IMR-90 (cell line): ENCODE measurements at regions not wholly inside any gene's neighbourhood (a gene's known extent, or its start where the extent isn't known, plus 50 kb on each side); places are given as distances from the start of the nearest gene placed in this dataset.

ENCODE experiments used
- ATAC-seq: fragments of 200-7000 bp; cut with Tn5 transposase; 2 replicates; pipeline ENCODE4 v1.9.1; 2020; ENCODE audit warnings: low read depth, mild to moderate bottlenecking, moderate library complexity
- BruUV-seq: library from RNA; stranded (reverse); fragments of 400-500 nt; replicated peaks from 2 replicates; lab custom pipeline; 2021; lab: Mats Ljungman, UMichigan
- CTCF ChIA-PET: fragments of 300-600 bp; formaldehyde crosslinking; extraction: SDS; loops from one replicate; lab custom pipeline; 2021; ENCODE audit warnings: antibody characterized with exemption; lab: Yijun Ruan, JAX
- POLR2A ChIA-PET: fragments of 300-600 bp; sonication (Branson Sonifier 250); formaldehyde crosslinking; loops from one replicate; lab custom pipeline; 2022; ENCODE audit warnings: antibody characterized with exemption; ENCODE audit not compliant: unreplicated experiment; lab: Charles Lee
- DNase-seq: peaks from one replicate; pipeline ENCODE4 v3.0.0; 2013
- H2AFZ ChIP-seq: replicated peaks from 2 replicates; pipeline ENCODE3; 2013; ENCODE audit warnings: low read length, mild to moderate bottlenecking; ENCODE audit not compliant: poor library complexity
- H2AK5ac ChIP-seq: 2 replicates; pipeline ENCODE4 v1.6.1; 2013; ENCODE audit warnings: low read depth, low read length, inconsistent platforms
- H2AK9ac ChIP-seq: replicated peaks from 2 replicates; pipeline ENCODE3; 2013; ENCODE audit warnings: mild to moderate bottlenecking, low read depth, low read length, moderate library complexity; ENCODE audit not compliant: poor library complexity
- H2BK120ac ChIP-seq: 2 replicates; pipeline ENCODE4 v1.6.1; 2013; ENCODE audit warnings: low read depth, low read length, inconsistent platforms
- H2BK15ac ChIP-seq: 3 replicates; pipeline ENCODE4 v1.6.1; 2013; ENCODE audit warnings: low read depth, low read length, inconsistent platforms
- H2BK20ac ChIP-seq: 2 replicates; pipeline ENCODE4 v1.6.1; 2013; ENCODE audit warnings: low read depth, mild to moderate bottlenecking, inconsistent platforms, low read length, moderate library complexity
- H2BK5ac ChIP-seq: 2 replicates; pipeline ENCODE4 v1.6.1; 2013; ENCODE audit warnings: mild to moderate bottlenecking, low read depth, low read length, inconsistent platforms; ENCODE audit not compliant: poor library complexity, severe bottlenecking
- H3K14ac ChIP-seq: replicated peaks from 2 replicates; pipeline ENCODE4 v1.6.1; 2013; ENCODE audit warnings: low read depth, low read length, inconsistent platforms
- H3K18ac ChIP-seq: 2 replicates; pipeline ENCODE4 v1.6.1; 2013; ENCODE audit warnings: low read depth, low read length, control low read depth
- H3K23ac ChIP-seq: 2 replicates; pipeline ENCODE4 v1.6.1; 2013; ENCODE audit warnings: low read depth, low read length, inconsistent platforms
- H3K27ac ChIP-seq: 2 replicates; pipeline ENCODE4 v1.5.1; 2013; ENCODE audit warnings: mild to moderate bottlenecking, control low read depth, low read length; ENCODE audit not compliant: insufficient read depth
- H3K27me3 ChIP-seq: 2 replicates; pipeline ENCODE4 v1.6.1; 2013; ENCODE audit warnings: low read length; ENCODE audit not compliant: control insufficient read depth, insufficient read depth
- H3K36me3 ChIP-seq: 2 replicates; pipeline ENCODE4 v1.6.1; 2013; ENCODE audit warnings: low read length, mixed read lengths; ENCODE audit not compliant: control insufficient read depth, insufficient read depth
- H3K4ac ChIP-seq: 2 replicates; pipeline ENCODE4 v1.6.1; 2013; ENCODE audit warnings: low read depth, low read length, inconsistent platforms
- H3K4me1 ChIP-seq: 2 replicates; pipeline ENCODE4 v1.6.1; 2013; ENCODE audit warnings: low read length, mixed read lengths; ENCODE audit not compliant: control insufficient read depth, insufficient read depth
- H3K4me2 ChIP-seq: 2 replicates; pipeline ENCODE4 v1.6.1; 2013; ENCODE audit warnings: low read depth, mild to moderate bottlenecking, control low read depth, low read length, moderate library complexity
- H3K4me3 ChIP-seq: 2 replicates; pipeline ENCODE4 v1.5.1; 2013; ENCODE audit warnings: low read depth, mild to moderate bottlenecking, control low read depth, low read length, moderate library complexity; ENCODE audit not compliant: insufficient read depth
- H3K56ac ChIP-seq: 2 replicates; pipeline ENCODE4 v1.6.1; 2013; ENCODE audit warnings: low read length, inconsistent platforms; ENCODE audit not compliant: insufficient read depth; ENCODE audit errors: extremely low read depth
- H3K79me1 ChIP-seq, 2 experiments: 2 replicates each; pipeline ENCODE4 v1.6.1; 2013; ENCODE audit warnings: low read length in 2 of 2, inconsistent platforms in 1 of 2, low read depth in 1 of 2
- H3K9ac ChIP-seq: 2 replicates; pipeline ENCODE4 v1.6.1; 2013; ENCODE audit warnings: low read depth, low read length, control low read depth
- H3K9me1 ChIP-seq: 2 replicates; pipeline ENCODE4 v1.6.1; 2013; ENCODE audit warnings: low read length, inconsistent platforms; ENCODE audit not compliant: insufficient read depth
- H3K9me3 ChIP-seq: 2 replicates; pipeline ENCODE4 v1.6.1; 2013; ENCODE audit warnings: low read length; ENCODE audit not compliant: control insufficient read depth, insufficient read depth
- H4K20me1 ChIP-seq: 2 replicates; pipeline ENCODE4 v1.6.1; 2013; ENCODE audit warnings: low read length, inconsistent platforms; ENCODE audit not compliant: insufficient read depth
- H4K5ac ChIP-seq: 2 replicates; pipeline ENCODE4 v1.6.1; 2013; ENCODE audit warnings: mild to moderate bottlenecking, low read depth, low read length, control low read depth
- H4K8ac ChIP-seq, 2 experiments: 2 replicates each; pipeline ENCODE4 v1.6.1; 2013; ENCODE audit warnings: low read depth in 2 of 2, low read length in 2 of 2, control low read depth in 1 of 2, inconsistent platforms in 1 of 2
- H4K91ac ChIP-seq: 2 replicates; pipeline ENCODE4 v1.6.1; 2013; ENCODE audit warnings: low read depth, low read length, inconsistent platforms; ENCODE audit not compliant: insufficient read depth
- FOS ChIP-seq: fragments of 150-350 bp; IDR thresholded peaks from 2 replicates; pipeline ENCODE4 v1.6.1; 2016; ENCODE audit warnings: low read depth, low read length
- MAFK ChIP-seq: IDR thresholded peaks from 2 replicates; pipeline ENCODE4 v1.6.1; 2012; ENCODE audit warnings: low read depth, low read length, improper control_type of control experiment
- WGBS, 2 experiments: methylation state at CpG; one replicate each; pipeline versions ENCODE4 v1.1.5 to v1.1.7; 2013; ENCODE audit warnings: missing lambda C conversion rate in 2 of 2; ENCODE audit not compliant: insufficient read length in 1 of 2; ENCODE audit errors: extremely low coverage in 2 of 2; 5-methylcytosine and 5-hydroxymethylcytosine counted together
- dilution Hi-C: fragments of 300-500 bp; cut with HindIII; formaldehyde crosslinking; loops from one replicate; pipeline ENCODE4 v1.14.3; 2018; ENCODE audit warnings: low sequenced_read_pairs; ENCODE audit not compliant: unreplicated experiment
- in situ Hi-C: fragments of 300-500 bp; cut with MboI; formaldehyde crosslinking; loops from 3 replicates; pipeline ENCODE4 v1.14.3; 2019; ENCODE audit warnings: low sequenced_read_pairs, inconsistent platforms, mixed read lengths
- intact Hi-C: fragments of 100-400 bp; cut with micrococcal nuclease; formaldehyde crosslinking; loops from 2 replicates; pipeline ENCODE4 v1.10.0; 2022

- intact Hi-C loops (no loop called here), in situ Hi-C loops (no loop called here), dilution Hi-C loops (no loop called here)
- Histone ChIP-seq H4K91ac (no peak overlapping the region), H3K9me3 (peaks cover 14% of the 10 kb centered on the region), H3K9ac (no peak overlapping the region), H2AFZ (no peak overlapping the region), H4K20me1 (no peaks in the 10 kb centered on the region), H2BK120ac (no peak overlapping the region), H2BK15ac (no peak overlapping the region), H3K23ac (no peak overlapping the region), H3K4me2 (no peak overlapping the region), H3K9me1 (no peaks in the 10 kb centered on the region), H3K4me3 (no peak overlapping the region), H3K14ac (no peak overlapping the region), H2BK5ac (no peak overlapping the region), H3K4me1 (no peaks in the 10 kb centered on the region), H3K36me3 (no peaks in the 10 kb centered on the region), H3K56ac (no peak overlapping the region), H4K5ac (no peak overlapping the region), H3K4ac (no peak overlapping the region), H4K8ac (no peak overlapping the region), H3K27ac (no peak overlapping the region), H2AK9ac (no peak overlapping the region), H2AK5ac (no peak overlapping the region), H3K79me1 (no peaks in the 10 kb centered on the region), H3K27me3 (no peaks in the 10 kb centered on the region), H2BK20ac (no peak overlapping the region), H3K18ac (no peak overlapping the region)
- TF ChIP-seq MAFK (0 out of 2 replicates have a peak, but pooled peaks have one; percentile 45), FOS (no peak)
- WGBS, 2 experiments: no CpG with 5 or more reads among the region's 1 CpG
- ChIA-PET CTCF (no interaction called here), POLR2A (no interaction called here)
- no peak for DNase-seq
- no peak for ATAC-seq
- no TSS peak for BruUV-seq
Observed at GRCh38 chr4:59175617-59176016, 2024.5 kb upstream of the ADGRL3 start.
